Ishikawa (cell line): ENCODE measurements at regions not wholly inside any gene's neighbourhood (a gene's known extent, or its start where the extent isn't known, plus 50 kb on each side); places are given as distances from the start of the nearest gene placed in this dataset.

Experiments used
- CEBPB ChIP-seq: IDR thresholded peaks from 2 replicates; pipeline ENCODE4 v1.6.1; 2012
- CREB1 ChIP-seq: IDR thresholded peaks from 2 replicates; pipeline ENCODE4 v1.6.1; 2012; ENCODE audit warnings: low read depth
- EGR1 ChIP-seq: IDR thresholded peaks from 2 replicates; pipeline ENCODE4 v1.6.1; 2012
- EP300 ChIP-seq: IDR thresholded peaks from 2 replicates; pipeline ENCODE4 v1.6.1; 2012; ENCODE audit warnings: borderline replicate concordance
- FOXM1 ChIP-seq: IDR thresholded peaks from 2 replicates; pipeline ENCODE4 v1.6.1; 2012; ENCODE audit warnings: low read depth, borderline replicate concordance
- NFIC ChIP-seq: IDR thresholded peaks from 2 replicates; pipeline ENCODE4 v1.6.1; 2012
- RAD21 ChIP-seq: IDR thresholded peaks from 2 replicates; pipeline ENCODE4 v1.6.1; 2012; ENCODE audit warnings: low read depth
- TAF1 ChIP-seq: IDR thresholded peaks from 2 replicates; pipeline ENCODE4 v1.6.1; 2012; ENCODE audit warnings: low read depth, mild to moderate bottlenecking
- TCF12 ChIP-seq: IDR thresholded peaks from 2 replicates; pipeline ENCODE4 v1.6.1; 2012; ENCODE audit warnings: low read depth
- TEAD4 ChIP-seq: IDR thresholded peaks from 2 replicates; pipeline ENCODE4 v1.6.1; 2012
- YY1 ChIP-seq: IDR thresholded peaks from 2 replicates; pipeline ENCODE4 v1.6.1; 2012; ENCODE audit warnings: low read depth
- ZBTB7A ChIP-seq: IDR thresholded peaks from 2 replicates; pipeline ENCODE4 v1.6.1; 2012; ENCODE audit warnings: low read depth
- TF ChIP-seq, protein P1 (sequence below): IDR thresholded peaks from 2 replicates; pipeline ENCODE4 v1.6.1; 2012
- TF ChIP-seq, protein P2 (sequence below): IDR thresholded peaks from 2 replicates; pipeline ENCODE4 v1.6.1; 2012
- TF ChIP-seq, protein P3 (sequence below): IDR thresholded peaks from 2 replicates; pipeline ENCODE4 v1.6.1; 2012; ENCODE audit warnings: low read depth, mild to moderate bottlenecking

- no peak for TF ChIP-seq ZBTB7A
- no peak for TF ChIP-seq NFIC
- no peak for TF ChIP-seq TCF12
- TF ChIP-seq, protein P1, sequence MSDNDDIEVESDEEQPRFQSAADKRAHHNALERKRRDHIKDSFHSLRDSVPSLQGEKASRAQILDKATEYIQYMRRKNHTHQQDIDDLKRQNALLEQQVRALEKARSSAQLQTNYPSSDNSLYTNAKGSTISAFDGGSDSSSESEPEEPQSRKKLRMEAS, result no peak
- TF ChIP-seq RAD21, result no peak
- no peak for TF ChIP-seq YY1
- no peak for TF ChIP-seq EP300
- no peak for TF ChIP-seq CREB1
- no peak for TF ChIP-seq TAF1
- no peak for TF ChIP-seq EGR1
- TF ChIP-seq CEBPB, result no peak
- no peak for TF ChIP-seq FOXM1
- TF ChIP-seq TEAD4, result no peak
- TF ChIP-seq, protein P2, sequence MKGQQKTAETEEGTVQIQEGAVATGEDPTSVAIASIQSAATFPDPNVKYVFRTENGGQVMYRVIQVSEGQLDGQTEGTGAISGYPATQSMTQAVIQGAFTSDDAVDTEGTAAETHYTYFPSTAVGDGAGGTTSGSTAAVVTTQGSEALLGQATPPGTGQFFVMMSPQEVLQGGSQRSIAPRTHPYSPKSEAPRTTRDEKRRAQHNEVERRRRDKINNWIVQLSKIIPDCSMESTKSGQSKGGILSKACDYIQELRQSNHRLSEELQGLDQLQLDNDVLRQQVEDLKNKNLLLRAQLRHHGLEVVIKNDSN, result no peak
- TF ChIP-seq, protein P3, sequence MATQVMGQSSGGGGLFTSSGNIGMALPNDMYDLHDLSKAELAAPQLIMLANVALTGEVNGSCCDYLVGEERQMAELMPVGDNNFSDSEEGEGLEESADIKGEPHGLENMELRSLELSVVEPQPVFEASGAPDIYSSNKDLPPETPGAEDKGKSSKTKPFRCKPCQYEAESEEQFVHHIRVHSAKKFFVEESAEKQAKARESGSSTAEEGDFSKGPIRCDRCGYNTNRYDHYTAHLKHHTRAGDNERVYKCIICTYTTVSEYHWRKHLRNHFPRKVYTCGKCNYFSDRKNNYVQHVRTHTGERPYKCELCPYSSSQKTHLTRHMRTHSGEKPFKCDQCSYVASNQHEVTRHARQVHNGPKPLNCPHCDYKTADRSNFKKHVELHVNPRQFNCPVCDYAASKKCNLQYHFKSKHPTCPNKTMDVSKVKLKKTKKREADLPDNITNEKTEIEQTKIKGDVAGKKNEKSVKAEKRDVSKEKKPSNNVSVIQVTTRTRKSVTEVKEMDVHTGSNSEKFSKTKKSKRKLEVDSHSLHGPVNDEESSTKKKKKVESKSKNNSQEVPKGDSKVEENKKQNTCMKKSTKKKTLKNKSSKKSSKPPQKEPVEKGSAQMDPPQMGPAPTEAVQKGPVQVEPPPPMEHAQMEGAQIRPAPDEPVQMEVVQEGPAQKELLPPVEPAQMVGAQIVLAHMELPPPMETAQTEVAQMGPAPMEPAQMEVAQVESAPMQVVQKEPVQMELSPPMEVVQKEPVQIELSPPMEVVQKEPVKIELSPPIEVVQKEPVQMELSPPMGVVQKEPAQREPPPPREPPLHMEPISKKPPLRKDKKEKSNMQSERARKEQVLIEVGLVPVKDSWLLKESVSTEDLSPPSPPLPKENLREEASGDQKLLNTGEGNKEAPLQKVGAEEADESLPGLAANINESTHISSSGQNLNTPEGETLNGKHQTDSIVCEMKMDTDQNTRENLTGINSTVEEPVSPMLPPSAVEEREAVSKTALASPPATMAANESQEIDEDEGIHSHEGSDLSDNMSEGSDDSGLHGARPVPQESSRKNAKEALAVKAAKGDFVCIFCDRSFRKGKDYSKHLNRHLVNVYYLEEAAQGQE, result no peak
Measured at GRCh38 chr5:61840361-61840760, 465.6 kb upstream of the KIF2A start.

GRCh38 chr5:61842840-61843239 lies 463.2 kb upstream of the KIF2A start:
- TF ChIP-seq ZBTB7A, result no peak
- TF ChIP-seq, protein P3, result no peak
- TF ChIP-seq NFIC, result no peak
- no peak for TF ChIP-seq TAF1
- TF ChIP-seq, protein P1, result no peak
- no peak for TF ChIP-seq CREB1
- no peak for TF ChIP-seq CEBPB

GRCh38 chr5:61850696-61851095 lies 455.3 kb upstream of the KIF2A start:
- TF ChIP-seq CREB1, result no peak
- TF ChIP-seq EP300, result no peak

DNA sequence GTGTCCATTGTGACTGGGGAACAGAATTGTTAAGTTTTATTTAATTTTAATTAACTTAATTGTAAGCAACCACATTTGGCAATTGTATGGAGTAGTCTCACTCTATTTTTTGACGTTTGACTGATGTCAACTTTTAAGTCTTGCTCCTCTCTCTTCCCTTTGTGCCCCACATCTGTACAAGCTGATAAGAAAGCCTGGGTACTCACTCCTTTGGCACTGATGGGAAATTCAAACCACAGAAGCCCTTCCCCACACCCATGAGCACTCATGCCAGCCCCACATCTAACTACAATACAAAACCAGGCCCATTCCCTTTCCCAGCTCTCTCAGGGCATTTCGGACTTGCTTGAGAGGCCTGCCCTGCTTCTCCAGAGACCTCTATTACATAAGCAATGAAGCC lies 451.5 kb upstream of the KIF2A start:
- TF ChIP-seq TAF1 (no peak), TEAD4 (no peak), NFIC (no peak), ZBTB7A (no peak), EGR1 (no peak), EP300 (no peak)
- TF ChIP-seq, protein P1, result no peak
- TF ChIP-seq, protein P3, result no peak
- TF ChIP-seq, protein P2, result no peak

GRCh38 chr5:61860978-61861377 lies 445.0 kb upstream of the KIF2A start:
- TF ChIP-seq, protein P1, result no peak
- TF ChIP-seq, protein P3, result no peak
- TF ChIP-seq ZBTB7A (no peak), CEBPB (no peak), EP300 (no peak), CREB1 (no peak), TEAD4 (no peak), YY1 (no peak), FOXM1 (no peak), EGR1 (no peak), NFIC (no peak), RAD21 (no peak), TCF12 (no peak), TAF1 (no peak)
- TF ChIP-seq, protein P2, result no peak
